AG08396 (cell line): ENCODE measurements at regions not wholly inside any gene's neighbourhood (a gene's known extent, or its start where the extent isn't known, plus 50 kb on each side); places are given as distances from the start of the nearest gene placed in this dataset.
"Not testable (repeated sequence)": the region's sequence is repeated elsewhere in the genome, so short reads cannot be mapped to it uniquely, and the experiment has no call there.

ENCODE experiments used
- DNase-seq: peaks from one replicate; pipeline ENCODE4 v3.0.0; 2012; ENCODE audit warnings: low spot score, mixed read lengths

DNA sequence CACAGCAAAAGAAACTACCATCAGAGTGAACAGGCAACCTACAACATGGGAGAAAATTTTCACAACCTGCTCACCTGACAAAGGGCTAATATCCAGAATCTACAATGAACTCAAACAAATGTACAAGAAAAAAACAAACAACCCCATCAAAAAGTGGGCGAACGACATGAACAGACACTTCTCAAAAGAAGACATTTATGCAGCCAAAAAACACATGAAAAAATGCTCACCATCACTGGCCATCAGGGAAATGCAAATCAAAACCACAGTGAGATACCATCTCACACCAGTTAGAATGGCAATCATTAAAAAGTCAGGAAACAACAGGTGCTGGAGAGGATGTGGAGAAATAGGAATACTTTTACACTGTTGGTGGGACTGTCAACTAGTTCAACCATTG is 207.8 kb downstream of the USP6NL start:
- DNase-seq = not testable (repeated sequence)

- DNase-seq = no peak
Measured at GRCh38 chr10:11403116-11403515, 208.3 kb downstream of the USP6NL start.

DNA sequence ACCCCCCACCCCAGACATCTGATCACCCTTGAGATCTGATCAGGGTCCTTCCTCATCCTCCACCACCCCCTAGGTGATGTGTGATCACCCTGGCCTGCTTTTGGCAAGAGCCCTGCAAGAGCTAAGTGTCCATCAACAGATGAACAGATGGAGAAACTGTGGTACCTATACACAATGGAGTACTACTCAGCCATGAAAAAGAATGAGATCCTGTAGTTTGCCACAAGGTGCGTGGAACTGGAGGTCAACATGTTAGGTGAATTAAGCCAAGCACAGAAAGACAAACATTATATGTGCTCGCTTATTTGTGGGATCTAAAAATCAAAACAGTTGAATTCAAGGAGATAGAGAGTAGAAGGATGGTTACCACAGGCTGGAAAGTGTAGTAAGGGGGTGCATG is 209.1 kb downstream of the USP6NL start:
- DNase-seq = no peak

GRCh38 chr10:11401264-11402235 is 209.9 kb downstream of the USP6NL start:
- no peak for DNase-seq

GRCh38 chr10:11397980-11398580 is 213.4 kb downstream of the USP6NL start:
- peak; percentile 36 for DNase-seq

- DNase-seq = no peak
Measured at GRCh38 chr10:11397077-11397965, 214.1 kb downstream of the USP6NL start.

DNA sequence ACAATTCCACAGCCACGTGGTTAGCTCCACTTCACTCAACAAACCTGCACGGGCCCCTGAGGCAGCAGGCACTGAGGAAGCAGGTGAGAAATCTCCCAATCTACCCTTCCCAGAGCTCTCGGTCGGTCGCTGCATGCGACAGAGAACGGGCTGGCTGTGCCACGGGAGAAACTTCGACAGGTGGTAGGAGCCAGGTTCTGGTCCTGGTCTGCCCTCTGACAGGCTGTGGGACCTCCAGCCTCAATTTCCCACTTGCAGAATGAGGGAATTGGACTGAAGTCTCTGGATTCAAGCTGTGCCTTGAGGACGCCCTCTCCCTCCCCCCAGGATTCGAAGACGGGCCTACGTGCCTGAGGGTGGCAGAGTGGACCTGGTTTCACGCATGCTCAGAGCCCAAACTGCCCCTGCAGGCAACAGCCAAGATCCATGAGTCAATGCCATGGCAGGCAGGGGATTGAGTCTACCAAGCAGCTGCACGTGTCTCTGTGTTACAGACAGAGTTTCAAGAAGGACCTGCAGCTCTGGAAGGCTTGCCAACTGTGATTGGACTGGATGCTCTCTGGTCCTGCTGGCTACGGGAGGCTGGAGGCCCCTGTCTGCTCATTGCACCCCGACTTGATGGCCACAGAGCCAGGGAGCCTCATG is 215.0 kb downstream of the USP6NL start:
- no peak for DNase-seq

- DNase-seq = no peak
Measured at GRCh38 chr10:11395581-11396310, 215.7 kb downstream of the USP6NL start.

- DNase-seq = no peak
Measured at GRCh38 chr10:11395161-11395560, 216.3 kb downstream of the USP6NL start.

DNA sequence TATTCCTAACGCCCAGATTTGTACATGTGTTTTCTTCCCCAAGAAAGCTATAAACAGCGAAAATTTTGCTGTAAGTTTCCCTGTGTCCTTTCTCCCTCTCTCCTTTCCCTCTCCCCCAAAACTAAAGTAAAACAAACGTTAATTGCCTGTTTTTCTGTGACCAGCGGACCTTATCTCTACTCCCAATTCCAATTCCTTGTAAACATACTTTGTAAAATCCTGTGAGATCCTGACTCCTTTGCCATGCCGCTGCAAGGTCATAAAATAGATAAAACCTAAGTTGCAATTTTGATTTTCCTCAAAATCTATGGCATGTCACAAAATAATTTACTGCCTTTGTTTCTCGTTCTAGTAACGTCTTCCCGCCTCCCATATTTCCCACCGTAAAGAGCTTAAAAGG is 217.6 kb downstream of the USP6NL start:
- DNase-seq = no peak

DNA sequence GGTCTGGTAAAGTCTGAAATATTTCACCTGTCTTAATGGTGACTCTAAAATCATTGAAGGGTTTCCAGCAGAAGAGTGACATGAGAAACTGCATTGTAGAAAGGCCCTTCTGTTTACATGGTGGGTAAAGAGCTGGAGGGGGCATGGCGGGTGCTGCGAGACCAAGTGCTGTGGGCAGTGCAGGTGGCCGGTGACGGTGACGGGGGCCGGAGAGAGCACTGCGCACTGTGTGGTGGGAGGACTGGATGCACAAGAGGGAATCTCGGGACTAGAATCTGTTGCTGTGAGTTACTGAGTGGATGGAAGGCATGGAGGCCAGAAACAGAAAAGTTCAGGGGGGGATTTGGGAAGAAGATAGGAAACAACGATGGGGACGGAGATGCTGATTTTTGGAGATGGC is 218.7 kb downstream of the USP6NL start:
- DNase-seq = no peak

GRCh38 chr10:11388996-11389395 is 222.5 kb downstream of the USP6NL start:
- no peak for DNase-seq

DNA sequence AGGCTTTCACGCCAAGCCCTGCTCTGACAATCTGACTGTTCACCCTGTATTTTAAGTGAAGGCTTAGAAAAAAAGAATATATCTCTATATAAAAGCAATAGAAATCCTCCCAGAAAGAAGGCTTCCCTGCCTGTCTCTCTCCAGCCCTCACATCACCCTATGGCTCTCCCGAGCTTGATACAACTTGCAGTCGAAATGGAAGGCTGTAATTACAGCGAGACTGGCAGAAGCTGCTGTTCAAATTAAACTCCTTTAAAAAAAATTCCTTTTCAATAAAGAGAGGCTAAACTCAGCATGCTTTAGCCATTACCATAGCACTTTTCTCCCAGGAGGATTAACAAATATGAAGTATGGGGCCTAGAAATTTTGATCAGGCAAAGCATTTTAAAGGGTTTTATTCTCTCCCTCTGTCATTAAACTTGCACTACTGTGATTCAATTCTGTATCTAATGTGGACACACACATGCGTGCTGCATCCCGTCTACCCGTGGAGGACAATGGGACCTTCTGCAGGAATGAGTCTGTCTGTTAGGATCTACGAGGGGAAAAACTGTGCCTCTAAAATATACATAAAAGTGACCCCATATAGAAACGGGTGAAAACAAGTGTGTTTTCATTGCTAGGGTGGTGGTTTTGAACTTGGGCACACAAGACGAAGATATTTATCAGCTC is 223.8 kb downstream of the USP6NL start:
- DNase-seq = no peak

- DNase-seq = no peak
Measured at GRCh38 chr10:11387044-11387443, 224.4 kb downstream of the USP6NL start.
